Left ventricle myocardium inferior (tissue), 1 donor: ENCODE measurements at regions not wholly inside any gene's neighbourhood (a gene's known extent, or its start where the extent isn't known, plus 50 kb on each side); places are given as distances from the start of the nearest gene placed in this dataset.

Experiments
- DNase-seq: peaks from one replicate; pipeline ENCODE4 v3.0.0-alpha.2; 2020
- H3K27ac ChIP-seq: fragments of 200-600 bp; replicated peaks from 2 replicates; pipeline ENCODE4 v1.8.0; 2021
- H3K27me3 ChIP-seq: fragments of 200-600 bp; 2 replicates; pipeline ENCODE4 v1.8.0; 2021; ENCODE audit warnings: low read depth
- H3K36me3 ChIP-seq: fragments of 200-600 bp; 2 replicates; pipeline ENCODE4 v1.8.0; 2021
- H3K4me1 ChIP-seq: fragments of 200-600 bp; 2 replicates; pipeline ENCODE4 v1.8.0; 2021
- H3K4me3 ChIP-seq: fragments of 200-600 bp; 2 replicates; pipeline ENCODE4 v1.8.0; 2021; ENCODE audit warnings: mild to moderate bottlenecking, moderate library complexity
- H3K9me3 ChIP-seq: fragments of 200-600 bp; replicated peaks from 2 replicates; pipeline ENCODE4 v1.8.0; 2021
- intact Hi-C: fragments of 100-400 bp; cut with micrococcal nuclease; formaldehyde crosslinking; loops from one replicate; pipeline ENCODE4 v1.11.0; 2022
- TF ChIP-seq, protein P1 (sequence below): fragments of 200-600 bp; IDR thresholded peaks from 2 replicates; pipeline ENCODE4 v1.8.0; 2021; ENCODE audit warnings: antibody characterized with exemption, mild to moderate bottlenecking, borderline replicate concordance
- donor health status: DM: no; HTN: yes; CAD: no; lungs with severe emphysema.

GRCh38 chr16:73166441-73166851 lies 118.5 kb upstream of the ZFHX3 start:
- no peaks in the 10 kb centered on the region for H3K9me3 ChIP-seq
- intact Hi-C loops: no loop called here
- no peaks in the 10 kb centered on the region for H3K27me3 ChIP-seq
- H3K36me3 ChIP-seq: no peaks in the 10 kb centered on the region
- TF ChIP-seq, protein P1, sequence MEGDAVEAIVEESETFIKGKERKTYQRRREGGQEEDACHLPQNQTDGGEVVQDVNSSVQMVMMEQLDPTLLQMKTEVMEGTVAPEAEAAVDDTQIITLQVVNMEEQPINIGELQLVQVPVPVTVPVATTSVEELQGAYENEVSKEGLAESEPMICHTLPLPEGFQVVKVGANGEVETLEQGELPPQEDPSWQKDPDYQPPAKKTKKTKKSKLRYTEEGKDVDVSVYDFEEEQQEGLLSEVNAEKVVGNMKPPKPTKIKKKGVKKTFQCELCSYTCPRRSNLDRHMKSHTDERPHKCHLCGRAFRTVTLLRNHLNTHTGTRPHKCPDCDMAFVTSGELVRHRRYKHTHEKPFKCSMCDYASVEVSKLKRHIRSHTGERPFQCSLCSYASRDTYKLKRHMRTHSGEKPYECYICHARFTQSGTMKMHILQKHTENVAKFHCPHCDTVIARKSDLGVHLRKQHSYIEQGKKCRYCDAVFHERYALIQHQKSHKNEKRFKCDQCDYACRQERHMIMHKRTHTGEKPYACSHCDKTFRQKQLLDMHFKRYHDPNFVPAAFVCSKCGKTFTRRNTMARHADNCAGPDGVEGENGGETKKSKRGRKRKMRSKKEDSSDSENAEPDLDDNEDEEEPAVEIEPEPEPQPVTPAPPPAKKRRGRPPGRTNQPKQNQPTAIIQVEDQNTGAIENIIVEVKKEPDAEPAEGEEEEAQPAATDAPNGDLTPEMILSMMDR: no peak
- peak overlapping the region; percentile 53 for H3K27ac ChIP-seq
- H3K4me1 ChIP-seq: peaks cover 16% of the 10 kb centered on the region
- DNase-seq: no peak
- peak overlapping the region; percentile 37 for H3K4me3 ChIP-seq

GRCh38 chr16:73163238-73163815 lies 115.4 kb upstream of the ZFHX3 start:
- Histone ChIP-seq H3K4me1 (peaks cover 5% of the 10 kb centered on the region), H3K27ac (no peak overlapping the region)
- intact Hi-C loops: no loop called here

GRCh38 chr16:73161977-73162376 lies 114.0 kb upstream of the ZFHX3 start:
- Histone ChIP-seq H3K4me3 (no peak overlapping the region), H3K9me3 (no peaks in the 10 kb centered on the region), H3K36me3 (no peaks in the 10 kb centered on the region), H3K27ac (no peak overlapping the region), H3K4me1 (peaks cover 8% of the 10 kb centered on the region), H3K27me3 (no peaks in the 10 kb centered on the region)
- TF ChIP-seq, protein P1: no peak
- intact Hi-C loops: no loop called here
- DNase-seq: no peak

More at GRCh38 chr16:73163238-73163815, 115.4 kb upstream of the ZFHX3 start:
- no peaks in the 10 kb centered on the region for H3K9me3 ChIP-seq
- no peaks in the 10 kb centered on the region for H3K36me3 ChIP-seq
- no peak for DNase-seq
- TF ChIP-seq, protein P1: no peak
- H3K4me3 ChIP-seq: no peak overlapping the region
- H3K27me3 ChIP-seq: no peaks in the 10 kb centered on the region

- Histone ChIP-seq H3K27me3 (no peaks in the 10 kb centered on the region), H3K4me1 (peaks cover 8% of the 10 kb centered on the region), H3K36me3 (no peaks in the 10 kb centered on the region), H3K9me3 (no peaks in the 10 kb centered on the region), H3K4me3 (no peak overlapping the region), H3K27ac (no peak overlapping the region)
- DNase-seq: no peak
- intact Hi-C loops: no loop called here
- TF ChIP-seq, protein P1: no peak
Measured at GRCh38 chr16:73159296-73159695, 111.4 kb upstream of the ZFHX3 start.

DNA sequence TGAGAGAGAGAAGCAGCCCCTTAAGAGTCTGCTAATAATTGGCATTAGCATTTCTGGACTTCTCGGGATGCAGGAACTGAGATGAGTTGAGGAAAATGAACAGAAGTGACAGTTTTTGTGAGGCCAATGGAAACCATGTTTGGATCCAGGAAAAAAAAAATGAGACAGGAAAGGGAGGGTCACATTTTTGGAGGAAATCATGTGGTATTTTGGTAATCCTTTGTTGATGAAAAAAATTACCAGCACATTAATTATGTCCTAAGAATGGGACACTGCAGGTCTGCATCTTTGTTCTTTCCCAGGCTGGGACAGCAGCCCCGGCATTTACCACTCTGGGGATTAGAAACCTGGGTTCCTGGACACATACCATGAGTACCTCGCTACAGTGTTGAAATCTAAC lies 109.9 kb upstream of the ZFHX3 start:
- H3K9me3 ChIP-seq: no peaks in the 10 kb centered on the region
- no peaks in the 10 kb centered on the region for H3K27me3 ChIP-seq
- TF ChIP-seq, protein P1: no peak
- peaks cover 8% of the 10 kb centered on the region for H3K4me1 ChIP-seq
- no peak overlapping the region for H3K27ac ChIP-seq
- H3K36me3 ChIP-seq: no peaks in the 10 kb centered on the region
- H3K4me3 ChIP-seq: no peak overlapping the region
- DNase-seq: no peak
- intact Hi-C loops: no loop called here
